ENCODE measurements at regions not wholly inside any gene's neighbourhood (a gene's known extent, or its start where the extent isn't known, plus 50 kb on each side); places are given as distances from the start of the nearest gene placed in this dataset.
"Not testable (repeated sequence)": the region's sequence is repeated elsewhere in the genome, so short reads cannot be mapped to it uniquely, and the experiment has no call there.

GRCh38 chr5:10102706-10103497, 146.8 kb downstream of the ATPSCKMT start:
- TF ChIP-seq CSRNP3 (CRISPR knock-in tag; IDR thresholded peaks at IDR 0.05) (no peak), TCF4 (CRISPR knock-in tag; IDR thresholded peaks at IDR 0.05; ENCODE audit: borderline replicate concordance) (no peak)
- ATAC-seq = no peak

- ATAC-seq = not testable (repeated sequence)
Observed at GRCh38 chr5:10102235-10102634, 147.5 kb downstream of the ATPSCKMT start.

- no peak for TF ChIP-seq ZC3H10 (CRISPR knock-in tag; IDR thresholded peaks at IDR 0.05)
- no peak for TF ChIP-seq ESRRG (CRISPR knock-in tag; IDR thresholded peaks at IDR 0.05)
- ATAC-seq = no peak
Observed at GRCh38 chr5:10099548-10099947, 150.1 kb downstream of the ATPSCKMT start.

- no peak for ATAC-seq
- no peak for TF ChIP-seq CSDC2 (CRISPR knock-in tag; IDR thresholded peaks at IDR 0.05)
- no peak for TF ChIP-seq CREB5 (CRISPR knock-in tag; IDR thresholded peaks at IDR 0.05; ENCODE audit: low read depth)
Observed at GRCh38 chr5:10091701-10092100, 158.0 kb downstream of the ATPSCKMT start.

- TF ChIP-seq BACH2 (CRISPR knock-in tag; IDR thresholded peaks at IDR 0.05; ENCODE audit: borderline replicate concordance) (no peak), POU6F1 (CRISPR knock-in tag; IDR thresholded peaks at IDR 0.05; ENCODE audit: borderline replicate concordance, low read depth) (no peak), OSR1 (CRISPR knock-in tag; IDR thresholded peaks at IDR 0.05) (no peak), GLIS3 (CRISPR knock-in tag; IDR thresholded peaks at IDR 0.05) (no peak), ZFP30 (CRISPR knock-in tag; IDR thresholded peaks at IDR 0.05) (no peak), ISL1 (CRISPR knock-in tag; IDR thresholded peaks at IDR 0.05) (no peak), TSHZ2 (CRISPR knock-in tag; IDR thresholded peaks at IDR 0.05) (no peak), ESRRG (CRISPR knock-in tag; IDR thresholded peaks at IDR 0.05) (no peak), RARB (CRISPR knock-in tag; IDR thresholded peaks at IDR 0.05) (no peak), ZNF8 (CRISPR knock-in tag; IDR thresholded peaks at IDR 0.05) (no peak)
- no peak for ATAC-seq
Observed at GRCh38 chr5:10090074-10090473, 159.6 kb downstream of the ATPSCKMT start.

- no peak for ATAC-seq
- TF ChIP-seq RARB (CRISPR knock-in tag; IDR thresholded peaks at IDR 0.05) (no peak), CSDC2 (CRISPR knock-in tag; IDR thresholded peaks at IDR 0.05) (no peak), ZFP30 (CRISPR knock-in tag; IDR thresholded peaks at IDR 0.05) (no peak), GLIS3 (CRISPR knock-in tag; IDR thresholded peaks at IDR 0.05) (no peak), POU6F1 (CRISPR knock-in tag; IDR thresholded peaks at IDR 0.05; ENCODE audit: borderline replicate concordance, low read depth) (no peak), PATZ1 (CRISPR knock-in tag; IDR thresholded peaks at IDR 0.05; ENCODE audit: borderline replicate concordance) (no peak), TSHZ2 (CRISPR knock-in tag; IDR thresholded peaks at IDR 0.05) (no peak)
Observed at GRCh38 chr5:10085185-10085584, 164.5 kb downstream of the ATPSCKMT start.

Measured in SK-N-SH treated with all-trans-retinoic acid at 6 μM for 48 hours (cell line).